WTC11 (cell line): ENCODE measurements at regions not wholly inside any gene's neighbourhood (a gene's known extent, or its start where the extent isn't known, plus 50 kb on each side); places are given as distances from the start of the nearest gene placed in this dataset.
A peak's percentile ranks its signal among the peaks of the same experiment; 100 is the strongest.
"Not testable (repeated sequence)": the region's sequence is repeated elsewhere in the genome, so short reads cannot be mapped to it uniquely, and the experiment has no call there.

ENCODE experiments used
- ATAC-seq: fragments of 200-7000 bp; cut with Tn5 transposase; 2 replicates; pipeline ENCODE4 v1.10.0; 2021; ENCODE audit warnings: mild to moderate bottlenecking, moderate library complexity
- CTCF ChIA-PET: fragments of 300-600 bp; sonication (Branson Sonifier 250); formaldehyde crosslinking; loops from one replicate; lab custom pipeline; 2021; ENCODE audit warnings: antibody characterized with exemption; lab: Charles Lee
- POLR2A ChIA-PET: fragments of 350-600 bp; sonication (Branson Sonifier 250); formaldehyde crosslinking; loops from one replicate; lab custom pipeline; 2021; ENCODE audit warnings: antibody characterized with exemption; lab: Charles Lee
- DNase-seq: peaks from one replicate; pipeline ENCODE4 v3.0.0; 2021; ENCODE audit warnings: low spot score
- H3K27ac Mint-ChIP-seq: 2 replicates; pipeline ENCODE4 v1.8.0; 2021; ENCODE audit warnings: mixed read lengths
- H3K27me3 Mint-ChIP-seq: 2 replicates; pipeline ENCODE4 v1.8.0; 2021; ENCODE audit warnings: low read depth, mild to moderate bottlenecking, moderate library complexity, mixed read lengths
- H3K36me3 Mint-ChIP-seq: 2 replicates; pipeline ENCODE4 v1.8.0; 2021; ENCODE audit warnings: mixed read lengths
- H3K4me1 Mint-ChIP-seq: 2 replicates; pipeline ENCODE4 v1.8.0; 2022; ENCODE audit warnings: mixed read lengths
- H3K4me3 Mint-ChIP-seq: 2 replicates; pipeline ENCODE4 v1.8.0; 2021; ENCODE audit warnings: mild to moderate bottlenecking, moderate library complexity, mixed read lengths
- H3K9me3 Mint-ChIP-seq: 2 replicates; pipeline ENCODE4 v1.8.0; 2021; ENCODE audit warnings: mixed read lengths
- AR ChIP-seq: fragments of 250-450 bp; sonication (Bioruptor Pico); IDR thresholded peaks from 2 replicates; pipeline ENCODE4 v1.9.0; 2021; ENCODE audit warnings: mild to moderate bottlenecking
- ARID4B ChIP-seq: sonication (generic); formaldehyde crosslinking; IDR thresholded peaks from 2 replicates; pipeline ENCODE4 v1.8.0; 2023; ENCODE audit warnings: missing genetic modification reagents, mild to moderate bottlenecking, borderline replicate concordance
- ATF1 ChIP-seq: sonication (generic); formaldehyde crosslinking; IDR thresholded peaks from 2 replicates; pipeline ENCODE4 v1.8.1; 2023; ENCODE audit warnings: mild to moderate bottlenecking, moderate library complexity, missing genetic modification reagents
- ATF2 ChIP-seq: sonication (generic); formaldehyde crosslinking; IDR thresholded peaks from 2 replicates; pipeline ENCODE4 v1.8.1; 2022; ENCODE audit warnings: low read depth, missing genetic modification reagents, borderline replicate concordance
- E2F4 ChIP-seq: sonication (generic); formaldehyde crosslinking; IDR thresholded peaks from 2 replicates; pipeline ENCODE4 v1.8.1; 2022; ENCODE audit warnings: low read depth, mild to moderate bottlenecking, moderate library complexity, missing genetic modification reagents, borderline replicate concordance
- ELF4 ChIP-seq: sonication (generic); formaldehyde crosslinking; IDR thresholded peaks from 2 replicates; pipeline ENCODE4 v1.8.1; 2022; ENCODE audit warnings: low read depth, mild to moderate bottlenecking, moderate library complexity, missing genetic modification reagents
- EMX1 ChIP-seq: fragments of 250-450 bp; sonication (Bioruptor Pico); IDR thresholded peaks from 2 replicates; pipeline ENCODE4 v1.8.0; 2021; ENCODE audit warnings: mild to moderate bottlenecking
- ETV6 ChIP-seq: sonication (generic); formaldehyde crosslinking; IDR thresholded peaks from 2 replicates; pipeline ENCODE4 v1.8.1; 2022; ENCODE audit warnings: mild to moderate bottlenecking, missing genetic modification reagents
- FOXJ3 ChIP-seq: sonication (generic); formaldehyde crosslinking; IDR thresholded peaks from 2 replicates; pipeline ENCODE4 v1.9.0; 2021; ENCODE audit warnings: missing genetic modification reagents, mild to moderate bottlenecking, borderline replicate concordance
- GTF2I ChIP-seq: fragments of 250-450 bp; sonication (Bioruptor Pico); conservative IDR thresholded peaks from 2 replicates; pipeline ENCODE4 v1.4.0; 2021; ENCODE audit warnings: mild to moderate bottlenecking
- HMGA2 ChIP-seq: fragments of 250-450 bp; sonication (Bioruptor Pico); IDR thresholded peaks from 2 replicates; pipeline ENCODE4 v1.4.0; 2021; ENCODE audit warnings: mild to moderate bottlenecking, moderate library complexity
- MAX ChIP-seq: sonication (generic); formaldehyde crosslinking; IDR thresholded peaks from 2 replicates; pipeline ENCODE4 v1.8.0; 2022; ENCODE audit warnings: mild to moderate bottlenecking, missing genetic modification reagents
- MXD4 ChIP-seq: fragments of 250-450 bp; sonication (Bioruptor Pico); IDR thresholded peaks from 2 replicates; pipeline ENCODE4 v1.8.0; 2021; ENCODE audit warnings: mild to moderate bottlenecking, moderate library complexity, borderline replicate concordance
- NFE2L1 ChIP-seq: sonication (generic); formaldehyde crosslinking; IDR thresholded peaks from 2 replicates; pipeline ENCODE4 v1.8.1; 2023; ENCODE audit warnings: missing genetic modification reagents
- NR1H2 ChIP-seq: sonication (generic); formaldehyde crosslinking; IDR thresholded peaks from 2 replicates; pipeline ENCODE4 v1.9.0; 2021; ENCODE audit warnings: mild to moderate bottlenecking, moderate library complexity, missing genetic modification reagents
- SP1 ChIP-seq: sonication (generic); formaldehyde crosslinking; conservative IDR thresholded peaks from 2 replicates; pipeline ENCODE4 v1.8.1; 2022; ENCODE audit warnings: missing genetic modification reagents
- STAT6 ChIP-seq: sonication (generic); formaldehyde crosslinking; conservative IDR thresholded peaks from 2 replicates; pipeline ENCODE4 v1.8.1; 2023; ENCODE audit warnings: mild to moderate bottlenecking, low read depth, missing genetic modification reagents, moderate library complexity
- ZMAT4 ChIP-seq: fragments of 250-450 bp; sonication (Bioruptor Pico); IDR thresholded peaks from 2 replicates; pipeline ENCODE4 v1.9.0; 2021; ENCODE audit warnings: mild to moderate bottlenecking
- ZNF138 ChIP-seq: sonication (generic); formaldehyde crosslinking; conservative IDR thresholded peaks from 2 replicates; pipeline ENCODE4 v1.8.1; 2022; ENCODE audit warnings: mild to moderate bottlenecking, moderate library complexity, missing genetic modification reagents

- TF ChIP-seq NR1H2 (CRISPR knock-in tag) (no peak), AR (CRISPR knock-in tag) (no peak), ATF2 (CRISPR knock-in tag) (no peak), MAX (CRISPR knock-in tag) (no peak), FOXJ3 (CRISPR knock-in tag) (no peak), ARID4B (CRISPR knock-in tag) (no peak), ETV6 (CRISPR knock-in tag) (no peak), STAT6 (CRISPR knock-in tag) (no peak), EMX1 (CRISPR knock-in tag) (no peak), HMGA2 (no peak), ZNF138 (CRISPR knock-in tag) (no peak), ZMAT4 (CRISPR knock-in tag) (no peak), GTF2I (CRISPR knock-in tag) (no peak), ELF4 (CRISPR knock-in tag) (no peak), NFE2L1 (CRISPR knock-in tag) (no peak), SP1 (CRISPR knock-in tag) (no peak), E2F4 (no peak), ATF1 (no peak), MXD4 (CRISPR knock-in tag) (no peak)
- peaks cover 33% of the 10 kb centered on the region for H3K9me3 Mint-ChIP-seq
- no peak for DNase-seq
- H3K27me3 Mint-ChIP-seq: peaks cover 3% of the 10 kb centered on the region; the same call in 1 of the 2 replicates
- peaks cover 2% of the 10 kb centered on the region; the same call in 1 of the 2 replicates for H3K4me1 Mint-ChIP-seq
- H3K36me3 Mint-ChIP-seq: peaks cover 17% of the 10 kb centered on the region
- H3K27ac Mint-ChIP-seq: no peak overlapping the region
- ATAC-seq: no peak
- CTCF ChIA-PET: no interaction called here
- POLR2A ChIA-PET: no interaction called here
- no peak overlapping the region for H3K4me3 Mint-ChIP-seq
Observed at GRCh38 chr3:82627733-82628132, 866.3 kb upstream of the GBE1 start.

- ATAC-seq, H3K27ac Mint-ChIP-seq, CTCF ChIA-PET, H3K4me3 Mint-ChIP-seq, H3K4me1 Mint-ChIP-seq, POLR2A ChIA-PET, H3K27me3 Mint-ChIP-seq: not testable (repeated sequence)
- peaks cover 42% of the 10 kb centered on the region for H3K36me3 Mint-ChIP-seq
- peaks cover 50% of the 10 kb centered on the region for H3K9me3 Mint-ChIP-seq
- DNase-seq: peak; percentile 41
Observed at GRCh38 chr3:82620744-82621143, 859.3 kb upstream of the GBE1 start.
